Fibroblast of villous mesenchyme (primary cell): ENCODE measurements at regions not wholly inside any gene's neighbourhood (a gene's known extent, or its start where the extent isn't known, plus 50 kb on each side); places are given as distances from the start of the nearest gene placed in this dataset.

Experiments used
- DNase-seq: peaks from one replicate; pipeline ENCODE4 v3.0.0-alpha.2; 2010; ENCODE audit warnings: low read depth
- H3K4me3 ChIP-seq: 2 replicates; pipeline ENCODE4 v1.5.1; 2011; ENCODE audit warnings: low read depth, mild to moderate bottlenecking, low read length
- TF ChIP-seq, protein P1 (sequence below): IDR thresholded peaks from 2 replicates; pipeline ENCODE4 v1.5.1; 2012; ENCODE audit warnings: low read depth, mild to moderate bottlenecking, low read length; ENCODE audit not compliant: insufficient read depth

DNA sequence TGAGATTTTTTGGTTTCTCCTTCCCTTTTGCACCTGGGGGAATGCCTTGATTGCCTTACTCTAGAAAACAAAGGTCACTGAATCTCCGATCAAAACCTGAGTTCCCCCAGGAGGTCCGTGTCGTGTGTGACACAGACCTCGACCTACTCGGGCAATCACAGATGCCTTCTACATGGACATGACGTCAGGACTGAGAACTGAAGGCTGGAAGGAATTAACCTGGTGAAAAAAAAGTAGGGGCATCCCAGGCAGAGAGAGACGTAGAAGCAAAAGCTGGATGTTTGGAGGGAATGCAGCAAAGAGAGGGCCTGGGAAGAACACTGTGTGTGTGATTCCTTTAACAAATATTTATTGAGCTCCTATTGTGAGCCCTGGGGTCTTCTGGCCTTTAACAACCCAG, 178.0 kb downstream of the PRDM2 start:
- no peak overlapping the region for H3K4me3 ChIP-seq
- TF ChIP-seq, protein P1, sequence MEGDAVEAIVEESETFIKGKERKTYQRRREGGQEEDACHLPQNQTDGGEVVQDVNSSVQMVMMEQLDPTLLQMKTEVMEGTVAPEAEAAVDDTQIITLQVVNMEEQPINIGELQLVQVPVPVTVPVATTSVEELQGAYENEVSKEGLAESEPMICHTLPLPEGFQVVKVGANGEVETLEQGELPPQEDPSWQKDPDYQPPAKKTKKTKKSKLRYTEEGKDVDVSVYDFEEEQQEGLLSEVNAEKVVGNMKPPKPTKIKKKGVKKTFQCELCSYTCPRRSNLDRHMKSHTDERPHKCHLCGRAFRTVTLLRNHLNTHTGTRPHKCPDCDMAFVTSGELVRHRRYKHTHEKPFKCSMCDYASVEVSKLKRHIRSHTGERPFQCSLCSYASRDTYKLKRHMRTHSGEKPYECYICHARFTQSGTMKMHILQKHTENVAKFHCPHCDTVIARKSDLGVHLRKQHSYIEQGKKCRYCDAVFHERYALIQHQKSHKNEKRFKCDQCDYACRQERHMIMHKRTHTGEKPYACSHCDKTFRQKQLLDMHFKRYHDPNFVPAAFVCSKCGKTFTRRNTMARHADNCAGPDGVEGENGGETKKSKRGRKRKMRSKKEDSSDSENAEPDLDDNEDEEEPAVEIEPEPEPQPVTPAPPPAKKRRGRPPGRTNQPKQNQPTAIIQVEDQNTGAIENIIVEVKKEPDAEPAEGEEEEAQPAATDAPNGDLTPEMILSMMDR, result no peak
- no peak for DNase-seq

DNA sequence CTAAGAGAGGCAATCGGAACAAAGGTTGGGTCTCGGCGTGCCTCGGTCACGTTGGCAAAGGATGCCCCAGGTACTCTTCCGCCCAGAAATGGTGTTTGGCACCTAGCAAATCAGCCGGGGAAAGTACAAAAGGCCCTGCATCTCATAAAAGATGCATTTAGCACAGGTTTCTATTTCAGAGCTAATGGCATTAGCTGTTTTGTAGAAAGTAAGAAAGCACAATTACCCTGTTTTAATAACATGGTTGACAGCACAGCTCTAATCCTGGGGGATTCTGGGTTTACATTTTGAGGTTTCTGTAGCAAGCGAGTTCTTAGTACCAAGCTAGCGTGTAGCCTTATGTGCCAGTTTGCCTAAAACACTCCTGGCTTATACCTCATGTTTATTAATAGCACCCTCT, 178.5 kb downstream of the PRDM2 start:
- TF ChIP-seq, protein P1, result no peak
- no peak overlapping the region for H3K4me3 ChIP-seq
- DNase-seq, result no peak

- no peak overlapping the region for H3K4me3 ChIP-seq
- TF ChIP-seq, protein P1, result no peak
- DNase-seq, result no peak
These were observed 181.5 kb downstream of the PRDM2 start for GRCh38 chr1:13881385-13882088.

DNA sequence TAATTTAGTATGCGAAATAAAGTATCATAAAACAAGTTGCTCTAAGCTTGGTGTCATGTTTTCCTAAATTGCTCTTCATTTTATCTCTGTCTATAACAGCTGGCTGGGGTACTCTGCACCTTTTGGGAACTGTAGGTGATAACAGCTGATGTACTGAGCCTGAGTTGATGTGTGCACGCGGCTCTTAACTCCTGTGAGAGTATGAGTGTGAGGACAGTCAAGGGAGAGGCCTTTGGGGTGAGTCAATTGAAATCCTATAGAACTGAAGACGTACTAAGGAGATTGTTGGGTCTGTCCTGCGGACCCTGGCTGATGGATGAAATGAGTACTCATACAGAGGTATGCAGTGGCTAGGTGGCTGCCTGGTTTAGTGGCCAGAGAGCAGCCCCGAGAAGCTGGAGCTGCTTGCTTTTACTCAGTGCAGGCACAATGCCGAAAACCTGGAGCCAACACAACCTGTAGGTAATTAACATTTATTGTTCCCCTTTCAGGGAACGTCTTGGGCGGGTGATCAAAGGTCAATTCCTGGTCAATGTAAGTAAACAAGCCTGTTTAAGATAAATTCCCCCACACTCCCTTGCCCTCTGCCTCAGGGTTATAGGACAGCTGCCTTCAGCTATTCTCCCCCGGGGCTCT, 188.5 kb downstream of the PRDM2 start:
- no peak for DNase-seq
- no peak overlapping the region for H3K4me3 ChIP-seq
- TF ChIP-seq, protein P1, result no peak

GRCh38 chr1:13889495-13889894, 189.5 kb downstream of the PRDM2 start:
- no peak for DNase-seq
- no peak overlapping the region for H3K4me3 ChIP-seq
- TF ChIP-seq, protein P1, result no peak

GRCh38 chr1:13890766-13891165, 190.8 kb downstream of the PRDM2 start:
- TF ChIP-seq, protein P1, result no peak
- no peak for DNase-seq
- H3K4me3 ChIP-seq, result no peak overlapping the region
